ACHN (cell line): ENCODE measurements at regions not wholly inside any gene's neighbourhood (a gene's known extent, or its start where the extent isn't known, plus 50 kb on each side); places are given as distances from the start of the nearest gene placed in this dataset.

ENCODE experiments used
- DNase-seq: peaks from one replicate; pipeline ENCODE4 v3.0.0-alpha.2; 2015
- in situ Hi-C: cut with HindIII; loops from 2 replicates; pipeline ENCODE4 v1.10.0; 2017; ENCODE audit warnings: low sequenced_read_pairs, low pct_ligation_motif_present, low pct_unique_long_range_greater_than_20kb

GRCh38 chr5:54709096-54709495 lies 191.5 kb downstream of the SNX18 start:
- in situ Hi-C loops, result no loop called here
- DNase-seq, result no peak

- DNase-seq, result no peak
- in situ Hi-C loops, result no loop called here
Observed at GRCh38 chr5:54707841-54708240, 190.3 kb downstream of the SNX18 start.

- in situ Hi-C loops, result no loop called here
- DNase-seq, result no peak
Observed at GRCh38 chr5:54705994-54706653, 188.6 kb downstream of the SNX18 start.

- in situ Hi-C loops, result no loop called here
- DNase-seq, result no peak
Observed at GRCh38 chr5:54704825-54705224, 187.3 kb downstream of the SNX18 start.

GRCh38 chr5:54704333-54704732 lies 186.8 kb downstream of the SNX18 start:
- in situ Hi-C loops, result no loop called here
- DNase-seq, result no peak

- in situ Hi-C loops, result no loop called here
- no peak for DNase-seq
Observed at GRCh38 chr5:54703565-54704255, 186.2 kb downstream of the SNX18 start.

GRCh38 chr5:54703133-54703532 lies 185.6 kb downstream of the SNX18 start:
- no peak for DNase-seq
- in situ Hi-C loops, result no loop called here

GRCh38 chr5:54702470-54702869 lies 184.9 kb downstream of the SNX18 start:
- in situ Hi-C loops, result no loop called here
- DNase-seq, result no peak

- in situ Hi-C loops, result no loop called here
- peak; percentile 53 for DNase-seq
Observed at GRCh38 chr5:54700986-54701578, 183.5 kb downstream of the SNX18 start.

GRCh38 chr5:54696931-54697330 lies 179.4 kb downstream of the SNX18 start:
- in situ Hi-C loops, result no loop called here

GRCh38 chr5:54696346-54696745 lies 178.8 kb downstream of the SNX18 start:
- no peak for DNase-seq

More at GRCh38 chr5:54696931-54697330, 179.4 kb downstream of the SNX18 start:
- no peak for DNase-seq

GRCh38 chr5:54695198-54695966 lies 177.8 kb downstream of the SNX18 start:
- DNase-seq, result no peak
- in situ Hi-C loops, result no loop called here

More at GRCh38 chr5:54696346-54696745, 178.8 kb downstream of the SNX18 start:
- in situ Hi-C loops, result no loop called here

GRCh38 chr5:54693936-54694657 lies 176.5 kb downstream of the SNX18 start:
- in situ Hi-C loops, result no loop called here
- no peak for DNase-seq

- DNase-seq, result no peak
Observed at GRCh38 chr5:54692631-54693030, 175.1 kb downstream of the SNX18 start.

GRCh38 chr5:54691656-54692055 lies 174.1 kb downstream of the SNX18 start:
- DNase-seq, result no peak
- in situ Hi-C loops, result no loop called here

More at GRCh38 chr5:54692631-54693030, 175.1 kb downstream of the SNX18 start:
- in situ Hi-C loops, result no loop called here

- in situ Hi-C loops, result no loop called here
- DNase-seq, result no peak
Observed at GRCh38 chr5:54689411-54690251, 172.1 kb downstream of the SNX18 start.

- no peak for DNase-seq
- in situ Hi-C loops, result no loop called here
Observed at GRCh38 chr5:54680998-54681397, 163.4 kb downstream of the SNX18 start.

GRCh38 chr5:54679686-54680085 lies 162.1 kb downstream of the SNX18 start:
- in situ Hi-C loops, result no loop called here
- DNase-seq, result no peak
